ENCODE measurements at regions not wholly inside any gene's neighbourhood (a gene's known extent, or its start where the extent isn't known, plus 50 kb on each side); places are given as distances from the start of the nearest gene placed in this dataset.

DNA sequence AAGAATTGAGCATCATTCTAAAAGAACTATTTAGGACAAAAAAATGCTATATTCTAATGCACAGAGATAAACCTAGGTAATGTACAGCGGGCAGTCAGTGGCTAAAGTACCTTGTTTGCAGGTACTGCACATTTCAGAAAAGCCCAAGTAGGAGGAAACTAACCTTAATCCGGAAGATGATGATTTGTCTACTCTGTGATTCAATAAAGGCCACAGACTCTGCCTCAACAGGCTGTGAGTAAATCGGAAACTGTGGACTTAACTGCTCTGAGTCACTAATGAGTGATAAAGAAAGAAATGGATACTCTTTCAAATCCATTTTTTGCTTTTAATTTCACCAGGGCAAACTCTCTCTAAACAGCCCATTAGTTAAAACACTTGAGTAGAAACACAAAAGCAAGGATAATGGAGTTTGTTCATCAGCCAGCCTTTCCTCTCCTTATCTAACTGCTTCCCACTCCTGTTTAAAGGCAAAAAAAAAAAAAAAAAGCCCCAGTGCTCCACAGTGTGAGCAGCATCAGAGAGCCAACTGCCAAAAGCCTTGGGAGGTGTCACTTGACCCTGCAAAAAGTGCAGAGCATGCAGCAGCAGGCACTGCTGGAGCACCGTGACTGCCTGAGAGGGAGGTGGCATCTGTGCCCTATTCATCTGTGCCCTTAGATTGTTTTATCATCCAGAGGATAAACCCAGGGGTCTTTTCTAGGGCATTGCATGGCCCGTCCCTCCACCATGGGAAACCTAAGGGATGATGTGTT is 187.7 kb downstream of the SATB1 start:
- Mint-ChIP-seq H3K27me3 (ENCODE audit: low read depth) (no peaks in the 10 kb centered on the region), H3K4me1 (peaks cover 60 to 70% of the 10 kb centered on the region in 2 experiments)
- no peak overlapping the region for H2BK12ac ChIP-seq (ENCODE audit: insufficient read length, low read depth, low read length)

More for the DNA sequence above, 187.7 kb downstream of the SATB1 start:
- no peak overlapping the region for H4K8ac ChIP-seq (replicated peaks; ENCODE audit: insufficient read length, low read depth, low read length)
- H4K5ac ChIP-seq (ENCODE audit: insufficient read length, low read depth, low read length), result no peak overlapping the region
- no peak overlapping the region for H3K18ac ChIP-seq (ENCODE audit: insufficient read length, low read depth, low read length)
- H2BK15ac ChIP-seq (ENCODE audit: low read depth, low read length), result no peak overlapping the region
- no peak for DNase-seq
- H3T11ph ChIP-seq (ENCODE audit: low read length), result no peak overlapping the region
- no peaks in the 10 kb centered on the region for H3K79me2 ChIP-seq (ENCODE audit: insufficient read depth, low read length)
- no peaks in the 10 kb centered on the region for H3K27me3 ChIP-seq (ENCODE audit: insufficient read depth, low read length)
- peaks cover 11% of the 10 kb centered on the region for H3K4me1 ChIP-seq (ENCODE audit: insufficient read depth, low read length)
- no peak overlapping the region for H2AK5ac ChIP-seq (ENCODE audit: insufficient read length, low read length)
- H3K27ac ChIP-seq (ENCODE audit: insufficient read length, low read depth, low read length), result no peak overlapping the region
- no peak overlapping the region for H2BK120ac ChIP-seq (ENCODE audit: low read depth, low read length, poor library complexity, severe bottlenecking)
- no peak overlapping the region for H3K23ac ChIP-seq (ENCODE audit: insufficient read length, low read depth, low read length)
- no peaks in the 10 kb centered on the region for H3K79me1 ChIP-seq (ENCODE audit: insufficient read depth, low read depth, low read length, poor library complexity, severe bottlenecking)
- TF ChIP-seq CTCF (conservative IDR thresholded peaks at IDR 0.05), result no peak
- Mint-ChIP-seq H3K4me3 (no peak overlapping the region), H3K36me3 (ENCODE audit: insufficient read depth in 1 of 3, low read depth in 3 of 3) (no peaks in the 10 kb centered on the region), H3K27ac (no peak overlapping the region), H3K9me3 (no peaks in the 10 kb centered on the region; a peak in 1 of 5 replicates)
- no peak overlapping the region for H3K14ac ChIP-seq (ENCODE audit: insufficient read depth, low read length)
- H3K9me3 ChIP-seq (ENCODE audit: control insufficient read depth, low read depth, low read length), result no peaks in the 10 kb centered on the region
- H3K4ac ChIP-seq (ENCODE audit: low read depth, low read length), result no peak overlapping the region
- H4K20me1 ChIP-seq (ENCODE audit: control insufficient read depth, insufficient read depth, insufficient read length), result no peaks in the 10 kb centered on the region
- H3K23me2 ChIP-seq (ENCODE audit: insufficient read length, low read depth, low read length, poor library complexity, severe bottlenecking), result no peaks in the 10 kb centered on the region
- no peak overlapping the region for H3K4me2 ChIP-seq (ENCODE audit: insufficient read depth, insufficient read length, low read length)
- WGBS (ENCODE audit: extremely low coverage, insufficient read length, low lambda C conversion rate), result no CpG with 5 or more reads among the region's 5 CpGs
- no peak overlapping the region for H2AFZ ChIP-seq (ENCODE audit: low read length)
- H2BK5ac ChIP-seq (ENCODE audit: insufficient read length, low read length), result no peak overlapping the region
- no peak overlapping the region for H2BK20ac ChIP-seq (ENCODE audit: low read depth, low read length, poor library complexity, severe bottlenecking)
- H4K91ac ChIP-seq (ENCODE audit: insufficient read length, low read depth, low read length), result no peak overlapping the region
- no peak overlapping the region for H3K56ac ChIP-seq (ENCODE audit: insufficient read length, low read depth, low read length)
- H3K9ac ChIP-seq (ENCODE audit: extremely low read depth, insufficient read length, low read length), result no peak overlapping the region
